Memory B cell (primary cell): ENCODE measurements at regions not wholly inside any gene's neighbourhood (a gene's known extent, or its start where the extent isn't known, plus 50 kb on each side); places are given as distances from the start of the nearest gene placed in this dataset.

Source experiments
- ATAC-seq: fragments of 150-1000 bp; cut with Tn5 transposase; 2 replicates; pipeline ENCODE4 v1.10.0; 2021; ENCODE audit warnings: low read depth, mild to moderate bottlenecking, moderate library complexity
- DNase-seq, 2 donors: peaks; one replicate each; pipeline ENCODE4 v3.0.0; 2022; ENCODE audit warnings: low spot score in 2 of 2
- H3K27ac Mint-ChIP-seq: one replicate; pipeline ENCODE4 v1.8.0; 2022; ENCODE audit warnings: mild to moderate bottlenecking, moderate library complexity, mixed read lengths
- H3K27me3 Mint-ChIP-seq: one replicate; pipeline ENCODE4 v1.8.0; 2022; ENCODE audit warnings: mixed read lengths
- H3K36me3 Mint-ChIP-seq: one replicate; pipeline ENCODE4 v1.8.0; 2022; ENCODE audit warnings: mild to moderate bottlenecking, mixed read lengths
- H3K4me1 Mint-ChIP-seq: one replicate; pipeline ENCODE4 v1.8.0; 2022; ENCODE audit warnings: mixed read lengths
- H3K4me3 Mint-ChIP-seq: one replicate; pipeline ENCODE4 v1.8.0; 2022; ENCODE audit warnings: mild to moderate bottlenecking, moderate library complexity, mixed read lengths
- H3K9me3 Mint-ChIP-seq: one replicate; pipeline ENCODE4 v1.8.0; 2022; ENCODE audit warnings: mixed read lengths

DNA sequence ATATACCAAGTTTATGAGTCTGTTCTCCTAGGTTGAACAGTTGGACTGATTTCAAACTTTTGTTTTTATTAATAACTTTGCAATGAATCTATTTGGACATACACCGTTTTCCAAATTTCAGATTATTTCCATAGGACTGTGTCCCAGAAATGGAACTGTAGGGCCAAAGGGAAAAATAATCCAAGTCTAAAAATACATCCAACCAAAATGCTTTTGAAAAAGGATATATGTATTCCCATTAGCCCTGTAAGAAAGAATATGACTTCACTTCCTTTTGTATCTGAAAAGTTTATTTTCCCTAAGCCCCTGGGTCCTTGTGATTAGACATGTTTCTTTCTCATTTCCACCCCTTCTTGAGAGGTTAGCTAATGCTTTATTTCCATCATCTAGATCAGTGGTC lies 434.2 kb upstream of the MKI67 start:
- Mint-ChIP-seq H3K36me3 (no peaks in the 10 kb centered on the region), H3K27me3 (peaks cover 2% of the 10 kb centered on the region), H3K9me3 (peaks cover 6% of the 10 kb centered on the region), H3K4me1 (no peaks in the 10 kb centered on the region), H3K27ac (no peak overlapping the region), H3K4me3 (no peak overlapping the region)
- DNase-seq (no peak), ATAC-seq (no peak)

DNA sequence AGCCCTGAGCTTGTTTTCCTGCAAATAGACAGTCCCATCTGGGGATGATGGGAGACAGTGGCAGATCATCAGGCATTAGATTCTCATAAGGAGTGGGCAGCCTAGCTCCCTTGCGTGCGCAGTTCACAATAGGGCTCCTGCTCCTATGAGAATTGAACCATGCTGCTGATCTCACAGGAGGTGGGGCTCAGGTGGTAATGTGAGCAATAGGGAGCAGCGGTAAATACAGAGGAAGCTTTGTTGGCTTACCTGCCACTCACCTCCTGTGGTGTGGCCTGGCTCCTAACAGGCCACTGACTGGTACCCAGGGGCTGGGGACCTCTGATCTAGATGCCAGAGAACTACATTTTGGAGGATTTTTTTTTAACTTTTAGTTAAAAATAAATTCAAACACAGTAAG lies 434.8 kb upstream of the MKI67 start:
- DNase-seq (no peak), ATAC-seq (no peak)
- H3K27ac Mint-ChIP-seq: no peak overlapping the region
- peaks cover 6% of the 10 kb centered on the region for H3K9me3 Mint-ChIP-seq
- peaks cover 2% of the 10 kb centered on the region for H3K27me3 Mint-ChIP-seq
- no peaks in the 10 kb centered on the region for H3K4me1 Mint-ChIP-seq
- H3K36me3 Mint-ChIP-seq: no peaks in the 10 kb centered on the region
- H3K4me3 Mint-ChIP-seq: no peak overlapping the region

GRCh38 chr10:128563387-128563786 lies 437.2 kb upstream of the MKI67 start:
- Mint-ChIP-seq H3K4me3 (no peak overlapping the region), H3K4me1 (no peaks in the 10 kb centered on the region), H3K27ac (no peak overlapping the region), H3K27me3 (peaks cover 2% of the 10 kb centered on the region), H3K9me3 (peaks cover 10% of the 10 kb centered on the region), H3K36me3 (no peaks in the 10 kb centered on the region)
- ATAC-seq (no peak), DNase-seq (no peak)

GRCh38 chr10:128563904-128564303 lies 437.7 kb upstream of the MKI67 start:
- no peak overlapping the region for H3K27ac Mint-ChIP-seq
- H3K4me1 Mint-ChIP-seq: no peaks in the 10 kb centered on the region
- peaks cover 2% of the 10 kb centered on the region for H3K27me3 Mint-ChIP-seq
- no peaks in the 10 kb centered on the region for H3K36me3 Mint-ChIP-seq
- ATAC-seq: no peak
- DNase-seq: no peak
- H3K9me3 Mint-ChIP-seq: peaks cover 10% of the 10 kb centered on the region
- H3K4me3 Mint-ChIP-seq: no peak overlapping the region

DNA sequence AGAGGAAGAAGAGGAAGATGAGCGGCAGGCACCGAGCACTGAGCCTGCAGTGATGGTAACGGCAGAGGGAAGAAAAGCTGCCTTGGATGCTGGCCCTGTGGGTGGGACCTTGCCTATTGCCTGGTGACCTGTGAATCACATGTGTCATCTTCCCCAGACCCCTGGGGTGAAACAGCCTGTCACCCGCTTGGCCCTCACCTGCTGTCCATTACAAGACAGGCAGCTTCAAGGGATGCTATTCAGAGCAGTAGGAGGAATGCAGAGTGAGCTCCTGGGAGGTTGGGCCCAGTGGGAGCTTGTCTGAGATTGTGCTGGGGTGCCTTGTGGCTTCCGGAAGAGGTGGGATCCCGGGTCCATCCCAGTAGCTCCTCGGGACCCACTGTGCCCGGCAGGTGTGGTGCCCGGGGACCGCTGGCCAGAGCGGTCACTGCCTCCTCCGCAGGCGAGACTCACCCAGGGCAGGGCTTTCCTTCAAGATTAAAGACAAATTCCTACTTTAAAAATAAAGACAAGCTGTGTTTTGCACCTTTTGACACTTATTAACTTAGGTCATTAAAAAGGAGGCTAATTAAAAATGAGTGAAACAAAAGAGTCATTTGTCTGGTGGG lies 440.2 kb upstream of the MKI67 start:
- ATAC-seq: no peak
- Mint-ChIP-seq H3K9me3 (peaks cover 8% of the 10 kb centered on the region), H3K27ac (no peak overlapping the region), H3K36me3 (no peaks in the 10 kb centered on the region), H3K4me1 (no peaks in the 10 kb centered on the region), H3K27me3 (no peaks in the 10 kb centered on the region), H3K4me3 (no peak overlapping the region)
- no peak for DNase-seq

- H3K36me3 Mint-ChIP-seq: no peaks in the 10 kb centered on the region
- H3K27me3 Mint-ChIP-seq: no peaks in the 10 kb centered on the region
- DNase-seq (no peak), ATAC-seq (no peak)
- H3K9me3 Mint-ChIP-seq: peaks cover 4% of the 10 kb centered on the region
- no peak overlapping the region for H3K27ac Mint-ChIP-seq
- H3K4me1 Mint-ChIP-seq: no peaks in the 10 kb centered on the region
- H3K4me3 Mint-ChIP-seq: no peak overlapping the region
Measured at GRCh38 chr10:128567551-128567950, 441.3 kb upstream of the MKI67 start.

GRCh38 chr10:128568041-128568440 lies 441.8 kb upstream of the MKI67 start:
- Mint-ChIP-seq H3K4me1 (no peaks in the 10 kb centered on the region), H3K9me3 (peaks cover 4% of the 10 kb centered on the region), H3K4me3 (no peak overlapping the region), H3K36me3 (no peaks in the 10 kb centered on the region), H3K27ac (no peak overlapping the region), H3K27me3 (no peaks in the 10 kb centered on the region)
- ATAC-seq: no peak
- DNase-seq: no peak

GRCh38 chr10:128568491-128568890 lies 442.3 kb upstream of the MKI67 start:
- no peak for DNase-seq
- Mint-ChIP-seq H3K36me3 (no peaks in the 10 kb centered on the region), H3K9me3 (peaks cover 4% of the 10 kb centered on the region), H3K4me1 (no peaks in the 10 kb centered on the region), H3K27me3 (no peaks in the 10 kb centered on the region), H3K4me3 (no peak overlapping the region), H3K27ac (no peak overlapping the region)
- no peak for ATAC-seq

GRCh38 chr10:128568990-128569945 lies 443.0 kb upstream of the MKI67 start:
- no peaks in the 10 kb centered on the region for H3K27me3 Mint-ChIP-seq
- H3K9me3 Mint-ChIP-seq: peaks cover 4% of the 10 kb centered on the region
- no peak for ATAC-seq
- no peak for DNase-seq
- H3K27ac Mint-ChIP-seq: no peak overlapping the region
- no peaks in the 10 kb centered on the region for H3K36me3 Mint-ChIP-seq
- no peak overlapping the region for H3K4me3 Mint-ChIP-seq
- H3K4me1 Mint-ChIP-seq: no peaks in the 10 kb centered on the region

- Mint-ChIP-seq H3K4me3 (no peak overlapping the region), H3K9me3 (peaks cover 4% of the 10 kb centered on the region), H3K4me1 (no peaks in the 10 kb centered on the region), H3K36me3 (no peaks in the 10 kb centered on the region), H3K27ac (no peak overlapping the region), H3K27me3 (no peaks in the 10 kb centered on the region)
- ATAC-seq: no peak
- DNase-seq: no peak
Measured at GRCh38 chr10:128570319-128570995, 444.2 kb upstream of the MKI67 start.

DNA sequence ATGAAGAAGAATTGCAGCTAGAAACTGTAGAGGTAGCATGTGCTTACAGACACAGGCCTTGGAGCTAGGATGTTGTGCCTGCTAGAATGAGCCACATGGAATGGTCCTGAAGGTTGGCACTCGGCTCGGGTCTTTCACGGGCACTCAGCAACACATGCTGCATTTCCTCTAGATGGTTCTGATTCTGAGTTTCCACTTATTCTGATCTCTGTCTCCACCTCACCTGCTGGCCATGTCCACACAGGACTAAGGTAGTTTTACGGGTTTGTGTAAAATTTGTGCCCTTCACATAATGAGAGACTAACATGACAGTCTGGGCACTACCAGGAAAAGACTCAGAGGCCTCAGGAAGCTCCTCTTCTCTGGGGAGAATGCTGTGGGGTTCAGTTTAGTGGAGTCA lies 444.8 kb upstream of the MKI67 start:
- Mint-ChIP-seq H3K9me3 (peaks cover 4% of the 10 kb centered on the region), H3K36me3 (no peaks in the 10 kb centered on the region), H3K27me3 (no peaks in the 10 kb centered on the region), H3K4me1 (no peaks in the 10 kb centered on the region), H3K4me3 (no peak overlapping the region), H3K27ac (no peak overlapping the region)
- DNase-seq (no peak), ATAC-seq (no peak)

GRCh38 chr10:128571745-128572144 lies 445.5 kb upstream of the MKI67 start:
- H3K27me3 Mint-ChIP-seq: no peaks in the 10 kb centered on the region
- no peak overlapping the region for H3K4me3 Mint-ChIP-seq
- H3K9me3 Mint-ChIP-seq: peaks cover 4% of the 10 kb centered on the region

GRCh38 chr10:128572696-128573095 lies 446.5 kb upstream of the MKI67 start:
- no peak for DNase-seq
- Mint-ChIP-seq H3K27ac (no peak overlapping the region), H3K27me3 (no peaks in the 10 kb centered on the region), H3K9me3 (peaks cover 2% of the 10 kb centered on the region), H3K4me1 (no peaks in the 10 kb centered on the region), H3K4me3 (no peak overlapping the region), H3K36me3 (no peaks in the 10 kb centered on the region)
- no peak for ATAC-seq

More at GRCh38 chr10:128571745-128572144, 445.5 kb upstream of the MKI67 start:
- H3K36me3 Mint-ChIP-seq: no peaks in the 10 kb centered on the region
- no peaks in the 10 kb centered on the region for H3K4me1 Mint-ChIP-seq
- DNase-seq (no peak), ATAC-seq (no peak)
- H3K27ac Mint-ChIP-seq: no peak overlapping the region

GRCh38 chr10:128573281-128573845 lies 447.1 kb upstream of the MKI67 start:
- Mint-ChIP-seq H3K9me3 (no peaks in the 10 kb centered on the region), H3K27ac (no peak overlapping the region), H3K27me3 (no peaks in the 10 kb centered on the region), H3K4me3 (no peak overlapping the region), H3K36me3 (no peaks in the 10 kb centered on the region), H3K4me1 (no peaks in the 10 kb centered on the region)
- DNase-seq (no peak), ATAC-seq (no peak)
